ENCODE measurements at regions not wholly inside any gene's neighbourhood (a gene's known extent, or its start where the extent isn't known, plus 50 kb on each side); places are given as distances from the start of the nearest gene placed in this dataset.

DNA sequence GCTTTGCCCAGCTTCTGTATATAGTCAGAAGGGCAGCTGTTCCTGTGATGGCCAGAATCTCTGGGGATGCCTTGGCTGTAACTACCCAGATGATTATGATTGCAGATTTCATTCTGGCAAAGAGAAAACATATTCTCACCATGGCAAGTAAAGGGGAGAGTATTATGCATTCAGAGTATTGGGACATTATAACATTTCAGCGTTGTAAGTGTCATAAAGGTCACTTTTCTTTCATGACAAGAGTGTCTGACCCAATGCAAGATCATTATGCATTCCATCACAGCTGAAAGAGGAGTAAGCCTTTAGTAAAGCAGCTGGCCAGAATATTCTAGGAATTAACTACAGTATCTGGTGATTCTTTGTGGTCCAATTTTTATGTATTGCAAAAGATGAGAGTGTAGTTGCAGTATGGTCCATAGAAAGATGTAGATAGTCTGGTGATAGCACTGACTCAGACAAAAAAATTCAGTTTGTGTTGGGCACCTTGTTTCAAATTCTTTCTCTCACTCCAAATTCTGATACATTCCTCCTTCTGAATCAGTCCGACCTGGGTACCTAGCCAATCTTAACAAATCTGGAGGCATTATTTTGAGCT lies 2366.3 kb downstream of the PCDH7 start:
- BruUV-seq (replicated peaks): no TSS peak

DNA sequence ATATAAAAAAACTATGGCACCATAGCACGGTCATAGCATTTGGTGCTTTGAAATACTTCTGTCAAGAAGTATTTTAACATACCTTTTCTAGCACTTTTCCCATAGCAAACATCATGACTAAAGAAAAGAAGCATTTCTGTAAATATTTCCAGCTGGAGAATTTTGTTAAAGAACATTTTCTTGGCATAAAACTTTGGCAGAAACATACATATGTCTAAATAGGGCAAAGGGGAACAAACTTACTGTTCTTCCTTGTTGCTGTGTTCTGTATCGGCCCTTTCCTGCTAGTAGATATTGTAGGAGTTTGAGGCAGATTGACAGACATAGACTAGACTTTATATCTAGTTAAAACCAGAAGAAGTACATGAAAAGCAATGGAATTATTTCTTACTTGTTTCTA lies 2368.5 kb downstream of the PCDH7 start:
- no TSS peak for BruUV-seq (replicated peaks)
- CTCF ChIA-PET (ENCODE audit: unreplicated experiment): no interaction called here
- Histone ChIP-seq H3K27ac (ENCODE audit: low read depth, low read length, poor library complexity, severe bottlenecking) (no peak overlapping the region), H3K4me3 (ENCODE audit: low read depth, low read length, poor library complexity, severe bottlenecking) (no peak overlapping the region), H2AFZ (ENCODE audit: low read length) (no peak overlapping the region), H3K9me3 (ENCODE audit: low read length) (no peaks in the 10 kb centered on the region), H3K79me2 (ENCODE audit: insufficient read depth, low read depth, low read length) (no peaks in the 10 kb centered on the region), H4K20me1 (ENCODE audit: insufficient read depth, low read length) (no peaks in the 10 kb centered on the region), H3K4me1 (ENCODE audit: insufficient read depth, low read length, poor library complexity, severe bottlenecking) (no peaks in the 10 kb centered on the region), H3K36me3 (ENCODE audit: insufficient read depth, low read length) (no peaks in the 10 kb centered on the region), H3K9me2 (ENCODE audit: insufficient read depth, low read length) (no peaks in the 10 kb centered on the region), H3K4me2 (ENCODE audit: low read length) (no peak overlapping the region)
- DNase-seq (ENCODE audit: low spot score): no peak
- intact Hi-C loops (cut with micrococcal nuclease; ENCODE audit: unreplicated experiment): no loop called here
- POLR2A ChIA-PET: no interaction called here
- TF ChIP-seq, protein P1, sequence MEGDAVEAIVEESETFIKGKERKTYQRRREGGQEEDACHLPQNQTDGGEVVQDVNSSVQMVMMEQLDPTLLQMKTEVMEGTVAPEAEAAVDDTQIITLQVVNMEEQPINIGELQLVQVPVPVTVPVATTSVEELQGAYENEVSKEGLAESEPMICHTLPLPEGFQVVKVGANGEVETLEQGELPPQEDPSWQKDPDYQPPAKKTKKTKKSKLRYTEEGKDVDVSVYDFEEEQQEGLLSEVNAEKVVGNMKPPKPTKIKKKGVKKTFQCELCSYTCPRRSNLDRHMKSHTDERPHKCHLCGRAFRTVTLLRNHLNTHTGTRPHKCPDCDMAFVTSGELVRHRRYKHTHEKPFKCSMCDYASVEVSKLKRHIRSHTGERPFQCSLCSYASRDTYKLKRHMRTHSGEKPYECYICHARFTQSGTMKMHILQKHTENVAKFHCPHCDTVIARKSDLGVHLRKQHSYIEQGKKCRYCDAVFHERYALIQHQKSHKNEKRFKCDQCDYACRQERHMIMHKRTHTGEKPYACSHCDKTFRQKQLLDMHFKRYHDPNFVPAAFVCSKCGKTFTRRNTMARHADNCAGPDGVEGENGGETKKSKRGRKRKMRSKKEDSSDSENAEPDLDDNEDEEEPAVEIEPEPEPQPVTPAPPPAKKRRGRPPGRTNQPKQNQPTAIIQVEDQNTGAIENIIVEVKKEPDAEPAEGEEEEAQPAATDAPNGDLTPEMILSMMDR (conservative IDR thresholded peaks at IDR 0.05; ENCODE audit: low read length): no peak
- no peak for TF ChIP-seq EZH2phosphoT487 (IDR thresholded peaks at IDR 0.05; ENCODE audit: borderline replicate concordance, low read depth, low read length)

More for the DNA sequence above, 2366.3 kb downstream of the PCDH7 start:
- Histone ChIP-seq H3K36me3 (ENCODE audit: insufficient read depth, low read length) (no peaks in the 10 kb centered on the region), H3K4me3 (ENCODE audit: low read depth, low read length, poor library complexity, severe bottlenecking) (no peak overlapping the region), H2AFZ (ENCODE audit: low read length) (no peak overlapping the region), H3K4me2 (ENCODE audit: low read length) (no peak overlapping the region), H3K79me2 (ENCODE audit: insufficient read depth, low read depth, low read length) (no peaks in the 10 kb centered on the region), H3K9me3 (ENCODE audit: low read length) (no peaks in the 10 kb centered on the region), H3K27ac (ENCODE audit: low read depth, low read length, poor library complexity, severe bottlenecking) (no peak overlapping the region), H3K9me2 (ENCODE audit: insufficient read depth, low read length) (no peaks in the 10 kb centered on the region), H3K4me1 (ENCODE audit: insufficient read depth, low read length, poor library complexity, severe bottlenecking) (no peaks in the 10 kb centered on the region), H4K20me1 (ENCODE audit: insufficient read depth, low read length) (no peaks in the 10 kb centered on the region)
- no peak for TF ChIP-seq EZH2phosphoT487 (IDR thresholded peaks at IDR 0.05; ENCODE audit: borderline replicate concordance, low read depth, low read length)
- TF ChIP-seq, protein P1 (conservative IDR thresholded peaks at IDR 0.05; ENCODE audit: low read length): no peak
- intact Hi-C loops (cut with micrococcal nuclease; ENCODE audit: unreplicated experiment): no loop called here
- no peak for DNase-seq (ENCODE audit: low spot score)
- ChIA-PET POLR2A (no interaction called here), CTCF (ENCODE audit: unreplicated experiment) (no interaction called here)

- H3K4me2 ChIP-seq (ENCODE audit: low read length): no peak overlapping the region
- no peak overlapping the region for H2AFZ ChIP-seq (ENCODE audit: low read length)
- no peaks in the 10 kb centered on the region for H3K9me2 ChIP-seq (ENCODE audit: insufficient read depth, low read length)
- ChIA-PET CTCF (ENCODE audit: unreplicated experiment) (no interaction called here), POLR2A (interaction anchor here (0.5 to 0.6 kb wide), 2 partner anchors 79 to 1420 kb away, joined by 3 read pairs; no protein-coding TSS in a partner anchor)
- H3K4me3 ChIP-seq (ENCODE audit: low read depth, low read length, poor library complexity, severe bottlenecking): no peak overlapping the region
- H3K27ac ChIP-seq (ENCODE audit: low read depth, low read length, poor library complexity, severe bottlenecking): no peak overlapping the region
- BruUV-seq (replicated peaks): no TSS peak
- no peaks in the 10 kb centered on the region for H3K79me2 ChIP-seq (ENCODE audit: insufficient read depth, low read depth, low read length)
- intact Hi-C loops (cut with micrococcal nuclease; ENCODE audit: unreplicated experiment): no loop called here
- no peaks in the 10 kb centered on the region for H3K4me1 ChIP-seq (ENCODE audit: insufficient read depth, low read length, poor library complexity, severe bottlenecking)
- H3K9me3 ChIP-seq (ENCODE audit: low read length): no peaks in the 10 kb centered on the region
- no peak for DNase-seq (ENCODE audit: low spot score)
- H3K36me3 ChIP-seq (ENCODE audit: insufficient read depth, low read length): no peaks in the 10 kb centered on the region
- no peak for TF ChIP-seq EZH2phosphoT487 (IDR thresholded peaks at IDR 0.05; ENCODE audit: borderline replicate concordance, low read depth, low read length)
- TF ChIP-seq, protein P1 (conservative IDR thresholded peaks at IDR 0.05; ENCODE audit: low read length): no peak
- no peaks in the 10 kb centered on the region for H4K20me1 ChIP-seq (ENCODE audit: insufficient read depth, low read length)
Observed at GRCh38 chr4:33090910-33091309, 2370.7 kb downstream of the PCDH7 start.
